M059J (cell line): ENCODE measurements at regions not wholly inside any gene's neighbourhood (a gene's known extent, or its start where the extent isn't known, plus 50 kb on each side); places are given as distances from the start of the nearest gene placed in this dataset.

ENCODE experiments used
- DNase-seq: peaks from one replicate; pipeline ENCODE4 v3.0.0-alpha.2; 2012; ENCODE audit warnings: low read depth

DNA sequence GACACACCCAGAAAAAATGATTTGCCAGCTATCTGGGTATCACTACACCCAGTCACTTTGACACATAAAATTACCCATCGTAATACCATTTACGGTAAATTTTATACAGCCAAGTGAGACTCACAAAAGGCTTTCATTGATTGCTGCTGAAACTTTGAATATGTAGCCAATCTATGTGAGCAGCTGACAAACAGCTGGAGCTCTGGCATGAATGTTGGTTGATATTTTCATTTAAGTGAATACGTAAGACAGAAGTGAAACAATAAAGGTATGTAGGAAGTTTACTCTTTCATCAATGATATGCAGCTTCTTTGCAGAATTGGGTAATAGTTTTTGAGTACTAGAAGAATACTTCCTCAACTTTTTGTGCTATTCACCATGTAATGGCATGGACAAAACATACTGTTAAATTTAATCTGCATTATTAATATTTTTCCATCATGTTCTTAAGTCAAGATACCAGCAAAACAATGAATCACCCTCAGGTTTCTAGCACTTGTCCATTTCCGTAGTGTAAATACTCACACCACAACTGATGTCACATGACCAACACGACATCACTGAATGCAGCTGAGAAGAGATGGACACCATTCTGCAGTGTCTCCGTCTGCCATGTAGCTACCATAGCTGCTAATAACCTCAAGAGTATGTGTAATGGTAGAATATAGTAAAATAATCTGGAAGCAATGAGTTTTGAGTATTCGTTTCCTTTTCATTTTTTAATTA, 205.9 kb upstream of the HES1 start:
- DNase-seq: no peak

DNA sequence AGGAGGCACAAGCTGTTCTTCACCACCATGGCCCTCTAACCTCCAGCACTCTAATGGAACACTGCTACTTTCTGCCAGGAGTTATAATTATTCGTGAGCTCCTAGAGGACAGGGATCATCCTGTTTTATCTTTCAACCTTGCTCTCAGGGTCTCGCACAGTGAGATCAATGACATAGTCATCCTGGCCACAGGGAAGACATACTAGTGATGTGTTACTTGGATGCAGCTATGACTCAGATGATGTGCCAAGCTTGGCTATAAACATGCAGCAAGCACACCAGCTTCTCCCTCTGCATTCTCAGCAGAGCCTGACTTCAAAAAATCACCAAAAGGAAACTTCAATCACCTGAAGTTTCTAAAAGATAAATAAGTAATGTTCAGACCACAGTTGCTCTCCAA, 203.8 kb upstream of the HES1 start:
- peak; percentile 21 for DNase-seq

DNA sequence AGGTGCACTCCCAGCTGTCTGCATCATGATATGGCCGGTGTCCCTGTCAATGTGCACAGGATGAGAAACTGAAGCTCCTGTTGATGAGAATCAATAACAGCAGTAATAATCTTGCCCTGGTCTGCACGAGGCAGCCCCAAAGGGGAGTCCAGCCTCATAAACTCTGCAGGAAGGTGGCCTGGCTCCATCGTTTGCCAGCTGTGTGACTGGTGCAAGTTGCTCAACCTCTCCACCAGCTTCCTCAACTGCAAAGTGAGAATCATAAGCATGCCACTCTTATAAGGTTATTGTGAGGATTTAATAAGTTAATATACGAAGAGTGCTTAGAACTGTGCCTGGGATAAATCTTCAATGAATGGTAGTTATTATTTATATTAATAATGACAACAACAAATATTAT, 203.4 kb upstream of the HES1 start:
- no peak for DNase-seq

DNA sequence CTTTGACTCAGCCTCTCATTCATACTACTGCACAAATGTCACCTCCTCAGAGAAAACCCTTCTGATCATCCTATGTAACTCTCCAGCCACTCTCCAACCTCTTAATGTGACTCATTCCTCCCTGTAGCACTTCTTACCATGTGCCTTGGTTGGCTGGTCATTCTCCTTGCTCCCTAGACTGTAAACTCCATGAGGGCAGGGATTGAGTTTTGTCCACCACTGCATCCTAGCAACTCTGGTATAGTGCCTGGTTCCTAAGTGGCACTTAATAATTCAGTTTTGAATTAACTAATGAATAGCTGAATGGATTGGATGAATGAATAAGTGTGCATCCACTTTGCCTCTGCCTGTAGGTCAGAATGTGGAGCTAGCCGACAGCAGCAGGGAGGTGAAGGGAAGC, 202.5 kb upstream of the HES1 start:
- no peak for DNase-seq

DNA sequence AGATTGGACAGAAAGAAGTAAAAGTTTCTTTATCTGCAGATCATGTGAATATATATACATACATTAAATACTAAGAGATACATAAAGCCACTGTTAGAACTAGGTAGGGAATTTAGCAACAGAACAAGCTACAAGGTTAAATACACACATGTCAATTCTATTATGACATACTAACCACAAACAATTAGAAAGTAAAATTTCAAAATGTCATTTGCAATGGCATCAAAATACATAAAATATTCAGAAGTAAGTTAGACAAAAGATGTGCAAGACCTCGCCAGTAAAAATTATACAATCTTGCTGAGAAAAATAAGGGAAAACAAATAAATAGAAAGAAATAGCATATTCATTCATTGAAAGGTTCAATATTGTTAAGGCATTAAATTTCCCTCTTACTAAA, 200.0 kb upstream of the HES1 start:
- no peak for DNase-seq

DNA sequence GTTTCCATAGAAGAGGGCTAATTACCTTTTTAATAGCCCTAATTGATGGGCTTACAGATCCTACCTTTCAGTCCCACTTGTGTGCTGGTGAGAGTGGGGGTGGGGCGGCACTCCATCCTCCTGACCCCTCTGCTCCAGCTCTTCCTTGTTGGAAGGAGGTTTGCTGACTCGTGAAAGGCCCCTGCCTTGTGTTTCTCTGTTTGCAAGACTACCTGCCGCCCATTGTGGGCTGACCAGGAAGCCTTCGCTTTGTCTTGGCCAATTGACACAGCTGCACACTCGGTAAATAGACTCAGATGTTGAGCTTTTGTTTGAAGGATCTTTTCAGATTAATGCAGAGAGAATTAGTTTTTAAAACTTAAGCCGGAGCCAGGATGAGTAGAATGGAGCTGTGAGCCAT, 197.3 kb upstream of the HES1 start:
- DNase-seq: no peak

DNA sequence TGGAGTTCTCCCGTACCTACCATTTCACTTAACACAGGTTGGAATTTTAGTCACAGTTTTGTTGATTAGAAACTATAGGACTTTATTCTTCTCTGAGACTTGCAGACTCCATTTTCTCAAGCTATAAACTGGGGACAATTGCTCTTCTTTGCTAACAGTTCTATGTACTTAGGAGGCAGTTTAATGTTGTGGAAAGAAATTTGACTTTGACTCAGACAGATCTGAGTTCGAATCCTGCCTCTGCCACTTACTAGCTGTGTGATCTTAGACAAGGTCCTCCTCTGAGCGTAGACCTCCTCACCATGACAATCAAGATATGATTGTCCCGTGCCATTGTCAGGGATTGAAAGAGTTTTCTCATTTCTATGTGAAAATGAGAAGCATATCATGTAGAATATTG, 196.4 kb upstream of the HES1 start:
- DNase-seq: no peak

DNA sequence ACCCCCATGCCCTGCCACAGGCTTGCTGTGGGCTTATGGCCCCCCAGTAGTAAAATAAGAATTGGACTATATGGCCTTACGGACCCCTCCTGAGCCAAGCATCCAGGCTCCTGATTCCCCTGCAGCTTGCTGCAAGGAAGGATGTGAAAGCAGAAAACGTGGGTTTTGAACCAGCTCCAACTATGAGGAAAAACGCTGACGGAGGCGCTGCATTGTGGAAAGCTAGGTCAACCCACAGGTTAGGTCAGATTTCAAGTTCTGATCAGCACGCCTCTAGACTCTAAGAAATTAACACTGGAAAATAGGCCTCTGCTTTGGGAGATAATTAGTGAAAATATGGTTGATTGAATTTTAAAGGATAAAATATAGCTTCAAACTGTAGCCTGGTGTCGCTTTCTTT, 195.4 kb upstream of the HES1 start:
- peak; percentile 11 for DNase-seq

DNA sequence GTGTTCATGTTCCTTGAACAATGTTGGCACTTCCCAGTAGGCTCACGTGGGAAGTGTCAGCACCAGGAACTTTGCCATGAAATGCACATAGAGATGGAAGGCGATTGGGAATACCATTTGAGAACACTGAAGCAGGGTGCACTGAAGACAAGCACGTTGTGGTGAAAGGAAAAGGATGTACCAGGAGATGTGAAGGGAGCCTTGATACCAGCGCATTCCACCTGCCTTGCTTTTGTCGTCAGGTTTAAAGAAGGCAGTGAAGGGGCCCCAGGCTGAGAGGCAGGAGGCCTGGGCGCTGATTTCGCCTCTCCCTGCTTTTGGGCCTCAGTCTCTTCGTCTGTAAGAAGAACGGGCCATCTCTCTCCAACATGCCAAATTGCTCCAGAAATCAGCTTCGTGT, 194.5 kb upstream of the HES1 start:
- DNase-seq: no peak

DNA sequence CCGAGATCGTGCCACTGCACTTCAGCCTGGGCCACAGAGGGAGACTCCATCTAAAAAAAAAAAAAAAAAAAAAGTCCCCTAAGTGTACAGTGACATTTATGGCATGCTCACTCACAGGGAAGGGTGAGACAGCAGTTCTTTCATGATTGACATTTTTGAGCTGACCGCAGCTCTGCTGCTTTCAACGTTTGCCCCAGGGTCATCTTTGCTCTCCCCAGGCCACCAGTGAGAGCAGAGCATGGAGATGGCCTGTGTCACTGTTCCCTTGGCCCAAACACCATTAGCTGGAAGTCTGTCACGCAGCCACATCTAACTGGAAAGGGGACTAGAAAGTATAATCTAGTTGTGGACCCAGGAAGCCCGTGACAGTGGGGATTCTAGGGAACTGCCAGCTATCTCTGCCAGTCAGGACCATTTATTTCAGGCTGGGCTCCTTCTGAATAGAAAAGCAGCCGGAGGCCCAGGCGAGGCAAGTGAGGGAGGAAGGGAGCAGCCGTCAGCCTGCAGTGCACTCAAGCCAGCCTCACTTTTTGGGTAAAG, 193.4 kb upstream of the HES1 start:
- peak; percentile 28 for DNase-seq

DNA sequence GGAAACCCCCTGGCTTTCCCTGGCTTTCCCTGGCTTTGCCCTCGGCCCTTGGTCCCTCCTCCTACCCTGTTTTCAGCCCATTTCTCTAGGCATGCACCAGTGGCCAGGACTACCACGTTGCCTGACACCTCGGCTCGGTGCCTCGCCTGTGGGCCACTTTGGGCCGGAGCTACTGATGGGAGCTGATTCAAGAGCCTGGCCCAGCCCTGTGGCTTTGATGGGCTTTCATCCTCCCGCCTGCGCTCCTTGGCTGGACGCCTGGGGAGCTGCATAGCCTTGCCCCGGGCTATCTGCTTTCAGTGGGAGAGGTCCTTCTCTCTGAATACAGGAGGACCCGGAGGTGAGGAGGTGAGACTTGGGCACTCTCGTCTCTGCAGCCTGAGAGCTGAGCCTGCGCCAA, 192.7 kb upstream of the HES1 start:
- peak; percentile 22 for DNase-seq

DNA sequence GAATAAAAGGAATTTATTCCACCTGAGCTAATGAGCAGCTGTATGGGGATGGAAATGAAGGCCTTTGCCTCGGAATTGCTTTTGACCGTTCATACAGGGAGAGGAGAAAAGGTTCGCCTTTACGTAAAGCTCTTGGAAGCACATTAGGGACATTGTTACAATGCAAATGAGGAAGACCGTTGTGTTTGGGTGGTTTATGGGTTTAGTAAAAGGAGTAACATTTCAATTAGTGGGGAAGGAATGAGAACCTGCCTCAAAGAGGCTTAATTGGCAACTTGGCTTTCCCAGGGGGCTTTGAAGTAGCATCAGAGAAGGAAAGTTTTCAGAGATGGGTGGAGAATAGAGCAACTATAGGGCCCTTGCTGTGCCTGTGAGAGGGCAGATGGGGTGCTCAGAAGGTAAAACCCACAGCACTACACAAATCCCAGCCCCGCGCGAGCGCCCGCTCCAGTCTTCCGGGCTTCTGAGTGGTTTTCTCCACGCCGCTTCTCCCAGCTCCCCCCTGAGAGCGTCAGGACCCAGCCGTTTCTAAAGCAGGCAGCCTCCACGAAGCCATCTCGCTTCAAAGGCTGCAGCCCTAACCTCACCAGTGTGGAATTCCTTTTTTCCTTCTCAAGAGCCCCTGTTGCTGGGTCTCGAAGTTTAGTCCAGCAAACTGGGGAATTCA, 192.0 kb upstream of the HES1 start:
- DNase-seq: no peak

DNA sequence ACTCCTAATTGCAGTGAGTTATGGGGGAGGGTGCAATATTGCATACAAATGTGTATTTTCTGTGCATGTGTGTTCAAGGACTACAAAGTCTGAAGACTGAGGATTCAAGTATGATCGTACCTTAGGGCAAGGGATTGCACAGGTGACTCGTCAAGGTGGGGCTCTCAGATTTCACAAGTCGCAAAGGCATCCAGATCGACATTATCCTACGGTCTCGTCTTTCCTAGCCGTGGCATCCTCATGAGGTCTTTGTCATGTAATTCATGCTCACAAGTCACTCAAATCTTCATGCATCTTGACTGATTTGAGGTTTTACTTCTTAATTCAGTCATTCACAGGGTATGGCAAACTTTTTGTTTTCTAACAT, 191.4 kb upstream of the HES1 start:
- DNase-seq: no peak

DNA sequence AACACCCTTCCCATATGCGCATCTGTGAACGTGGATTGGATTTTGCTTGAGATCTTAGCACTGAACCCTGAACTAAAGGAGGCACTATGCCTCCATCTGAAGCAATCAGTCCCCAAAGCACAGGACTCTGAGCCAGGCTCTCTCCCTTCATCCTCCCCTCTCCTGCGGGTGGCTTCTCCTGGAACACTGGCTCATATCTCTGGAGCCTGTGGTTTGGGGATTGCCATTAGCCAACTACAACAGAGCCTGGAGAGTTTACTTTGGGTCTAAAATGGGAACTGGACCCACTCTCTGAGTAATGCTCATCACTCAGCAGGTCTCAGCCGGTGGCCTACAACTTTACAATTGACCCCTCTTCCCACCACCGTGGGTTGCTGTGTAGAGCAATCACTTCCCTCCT, 190.8 kb upstream of the HES1 start:
- DNase-seq: peak; percentile 10

DNA sequence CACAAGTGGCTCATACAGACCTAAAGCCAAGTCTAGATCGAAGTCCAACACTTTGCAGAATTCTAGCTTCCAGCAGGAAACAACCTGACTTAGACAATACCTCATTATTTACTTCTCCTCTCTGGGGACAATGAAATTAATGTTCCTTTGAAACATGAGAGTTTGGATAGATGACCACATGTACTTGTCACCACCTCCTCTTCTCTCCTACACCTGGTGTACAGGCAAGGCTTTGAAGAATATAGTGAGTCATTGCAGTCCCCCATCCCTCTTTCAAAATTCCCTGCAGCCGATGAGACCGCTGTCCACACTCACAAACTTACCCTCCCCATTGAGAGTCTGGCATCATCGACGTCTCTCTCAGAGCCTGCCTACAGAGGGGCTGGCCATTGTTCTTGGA, 189.0 kb upstream of the HES1 start:
- DNase-seq: peak; percentile 59

DNA sequence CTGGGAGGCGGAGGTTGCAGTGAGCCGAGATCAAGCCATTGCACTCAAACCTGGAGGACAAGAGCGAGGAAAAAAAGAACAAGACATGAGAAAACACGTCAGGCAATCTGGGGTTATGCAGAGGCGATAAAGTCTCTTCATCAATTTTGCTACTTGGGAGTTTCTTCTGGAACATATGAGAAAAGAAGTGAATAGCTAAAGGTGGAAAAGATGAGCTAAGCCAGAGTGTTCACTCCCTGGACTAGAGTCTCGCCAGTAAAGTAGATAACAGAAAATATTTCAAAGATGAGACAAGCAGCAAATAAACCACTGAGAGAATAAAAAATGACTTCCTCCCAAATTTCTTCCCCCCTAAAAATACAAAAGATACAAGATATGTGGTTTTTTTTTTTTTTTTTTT, 188.4 kb upstream of the HES1 start:
- DNase-seq: no peak

DNA sequence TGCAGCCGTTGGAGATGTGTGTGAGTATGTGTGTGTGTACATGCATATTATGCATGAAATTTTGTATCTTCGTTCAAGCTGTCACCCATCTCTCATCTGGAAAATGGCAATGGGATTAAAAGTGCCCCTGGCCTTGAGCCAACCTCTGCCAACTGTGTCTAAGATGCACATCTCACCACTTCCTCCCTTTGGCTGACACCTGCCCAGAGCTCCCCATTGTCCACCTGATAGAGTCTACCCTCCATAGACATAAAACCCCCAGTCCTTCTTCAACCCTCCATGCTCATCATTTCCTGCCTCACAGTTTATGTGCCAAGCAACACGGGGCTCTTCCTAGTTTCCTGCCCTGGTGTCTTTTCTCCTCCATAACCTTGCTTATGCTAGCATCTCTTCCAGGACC, 187.5 kb upstream of the HES1 start:
- DNase-seq: no peak

DNA sequence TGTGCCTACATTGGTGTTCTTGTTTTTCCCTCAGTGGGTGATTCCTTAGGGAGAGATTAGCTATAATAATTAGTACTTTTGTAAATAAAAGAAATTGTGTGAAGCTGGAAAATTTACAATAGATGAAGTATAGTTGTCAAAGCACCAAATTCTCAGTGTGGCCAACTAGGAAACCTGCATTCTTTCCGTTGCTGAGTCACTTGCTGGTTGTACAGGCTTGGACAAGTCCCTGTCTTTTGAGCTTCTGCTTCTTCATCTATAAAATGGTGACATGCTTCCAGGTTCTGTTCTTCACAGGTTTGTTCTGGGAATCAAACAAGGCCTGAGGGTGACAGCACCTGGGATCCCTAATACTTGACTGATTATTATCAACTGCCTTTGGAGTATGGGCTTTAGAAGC, 184.1 kb upstream of the HES1 start:
- DNase-seq: no peak

DNA sequence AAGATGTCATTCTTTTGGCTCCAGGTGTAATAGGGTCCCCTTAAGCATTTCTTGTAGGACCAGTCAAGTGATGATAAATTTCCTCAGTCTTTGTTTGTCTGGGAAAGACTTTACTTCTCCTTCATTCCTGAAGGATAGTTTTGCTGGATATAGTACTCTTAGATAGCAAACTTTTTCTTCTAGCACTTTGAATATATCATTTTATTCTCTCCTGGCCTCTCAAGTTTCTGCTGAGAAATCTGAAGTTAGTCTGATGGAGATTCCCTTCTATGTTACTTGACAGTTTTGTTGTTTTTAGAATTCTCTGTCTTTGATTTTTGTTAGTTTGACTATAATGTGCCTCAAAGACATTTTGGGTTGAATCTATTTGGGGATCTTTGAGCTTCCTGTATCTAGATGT, 181.2 kb upstream of the HES1 start:
- DNase-seq: no peak

DNA sequence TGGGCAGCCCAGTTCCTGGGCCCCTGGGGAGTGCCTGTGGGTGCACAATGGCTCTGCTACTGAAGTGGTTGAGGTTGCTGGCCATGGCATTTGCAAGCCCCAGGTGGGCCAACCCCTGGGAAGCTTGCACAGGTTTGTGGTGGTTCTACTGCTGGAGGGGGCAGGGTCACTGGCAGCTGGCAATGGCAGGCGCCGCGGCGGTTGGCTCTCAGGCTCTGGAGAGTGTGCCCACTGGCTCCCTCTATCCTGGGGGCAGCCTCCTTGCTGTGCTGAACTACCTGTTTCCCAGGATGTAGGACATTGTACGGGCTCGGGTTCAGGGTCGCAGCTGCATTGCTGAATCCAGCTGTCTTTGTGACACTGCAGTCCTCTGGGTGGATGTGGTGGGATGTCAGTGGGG, 180.2 kb upstream of the HES1 start:
- no peak for DNase-seq

DNA sequence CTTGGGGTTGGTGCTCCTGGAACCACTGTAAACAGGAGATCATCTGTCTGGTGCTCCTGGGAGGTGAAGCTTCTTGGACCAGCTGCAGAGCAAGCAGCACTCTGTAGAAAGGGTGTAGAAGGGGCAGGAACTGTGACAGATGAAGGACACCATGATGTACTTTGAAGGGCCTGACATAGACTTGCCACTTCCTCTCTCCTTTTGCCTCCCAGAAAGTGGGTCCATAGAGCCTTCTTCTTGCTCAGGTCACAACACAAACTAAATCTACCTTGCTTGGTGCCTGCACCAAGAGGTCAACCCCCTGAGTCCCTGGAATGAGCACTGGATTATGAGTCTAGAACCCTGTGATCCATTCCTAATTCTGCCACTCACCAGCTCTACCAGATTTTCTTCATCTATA, 176.1 kb upstream of the HES1 start:
- DNase-seq: no peak

DNA sequence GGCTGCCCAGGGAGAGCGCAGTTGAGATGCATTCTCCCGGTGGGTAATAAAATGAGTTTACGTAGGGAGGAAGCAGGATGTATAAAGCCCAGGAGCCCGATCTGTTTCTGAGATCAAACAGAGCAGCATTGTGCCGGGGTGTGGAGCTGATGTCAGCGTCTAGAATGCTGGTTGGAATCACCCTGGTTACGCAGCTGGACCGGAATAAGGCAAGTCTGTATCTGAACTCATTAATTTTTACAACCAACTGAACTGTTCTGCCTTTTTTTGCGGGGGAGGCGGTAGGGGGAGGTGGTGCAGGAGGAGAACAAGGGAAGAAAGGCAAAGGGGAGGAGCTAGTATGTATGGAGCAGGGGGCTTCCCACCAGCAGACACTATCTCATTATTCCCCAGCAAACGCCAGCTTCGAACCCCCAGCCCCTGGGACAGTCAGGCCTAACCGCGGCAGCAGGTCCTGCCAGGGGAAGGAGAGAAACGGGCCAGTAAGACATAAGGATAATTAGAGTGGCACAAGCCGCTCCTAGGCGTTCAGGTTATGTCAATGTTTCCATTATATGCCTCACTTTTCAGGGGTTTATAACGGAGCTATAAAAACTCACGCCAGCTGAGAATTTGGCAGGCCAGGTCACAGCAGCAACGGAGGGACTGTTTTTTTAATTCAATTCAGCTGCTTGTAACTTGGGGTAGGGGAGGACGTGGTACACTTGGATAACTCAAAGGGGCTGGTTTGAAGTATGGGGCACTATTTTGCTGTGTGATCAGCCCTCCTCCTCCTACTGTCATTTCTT, 175.3 kb upstream of the HES1 start:
- no peak for DNase-seq
